SHP77 treated with DMSO at 0.1 percent for 48 hours (cell line): ENCODE measurements at regions not wholly inside any gene's neighbourhood (a gene's known extent, or its start where the extent isn't known, plus 50 kb on each side); places are given as distances from the start of the nearest gene placed in this dataset.
"Not testable (repeated sequence)": the region's sequence is repeated elsewhere in the genome, so short reads cannot be mapped to it uniquely, and the experiment has no call there.

Experiments
- DNase-seq: peaks from one replicate; lab custom pipeline; 2025; lab: John Stamatoyannopoulos, UW

GRCh38 chr2:111425789-111426201 lies 305.1 kb downstream of the BCL2L11 start:
- not testable (repeated sequence) for DNase-seq

DNA sequence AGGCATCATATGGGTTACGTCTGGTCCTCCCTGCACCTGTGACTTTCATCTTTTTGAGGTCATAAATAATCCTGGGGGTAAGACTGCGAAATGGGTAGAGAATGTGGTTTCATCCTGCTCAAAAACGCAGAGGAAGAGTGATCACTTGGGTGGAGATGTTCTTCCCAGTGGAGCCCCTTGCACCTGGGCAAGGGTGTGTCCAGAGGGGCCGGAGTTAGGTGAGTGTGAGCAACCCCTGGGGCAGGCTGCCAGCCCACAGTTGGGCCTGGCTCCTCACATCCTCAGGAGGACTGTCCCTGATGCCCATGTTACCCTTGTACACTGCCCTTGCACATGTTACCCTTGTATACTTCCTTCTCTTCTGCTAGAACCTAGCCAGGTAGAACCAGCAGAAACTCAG lies 306.6 kb downstream of the BCL2L11 start:
- DNase-seq = not testable (repeated sequence)

GRCh38 chr2:111428915-111429314 lies 308.2 kb downstream of the BCL2L11 start:
- DNase-seq = not testable (repeated sequence)

- DNase-seq = not testable (repeated sequence)
These were observed 308.6 kb downstream of the BCL2L11 start for GRCh38 chr2:111429353-111429752.

DNA sequence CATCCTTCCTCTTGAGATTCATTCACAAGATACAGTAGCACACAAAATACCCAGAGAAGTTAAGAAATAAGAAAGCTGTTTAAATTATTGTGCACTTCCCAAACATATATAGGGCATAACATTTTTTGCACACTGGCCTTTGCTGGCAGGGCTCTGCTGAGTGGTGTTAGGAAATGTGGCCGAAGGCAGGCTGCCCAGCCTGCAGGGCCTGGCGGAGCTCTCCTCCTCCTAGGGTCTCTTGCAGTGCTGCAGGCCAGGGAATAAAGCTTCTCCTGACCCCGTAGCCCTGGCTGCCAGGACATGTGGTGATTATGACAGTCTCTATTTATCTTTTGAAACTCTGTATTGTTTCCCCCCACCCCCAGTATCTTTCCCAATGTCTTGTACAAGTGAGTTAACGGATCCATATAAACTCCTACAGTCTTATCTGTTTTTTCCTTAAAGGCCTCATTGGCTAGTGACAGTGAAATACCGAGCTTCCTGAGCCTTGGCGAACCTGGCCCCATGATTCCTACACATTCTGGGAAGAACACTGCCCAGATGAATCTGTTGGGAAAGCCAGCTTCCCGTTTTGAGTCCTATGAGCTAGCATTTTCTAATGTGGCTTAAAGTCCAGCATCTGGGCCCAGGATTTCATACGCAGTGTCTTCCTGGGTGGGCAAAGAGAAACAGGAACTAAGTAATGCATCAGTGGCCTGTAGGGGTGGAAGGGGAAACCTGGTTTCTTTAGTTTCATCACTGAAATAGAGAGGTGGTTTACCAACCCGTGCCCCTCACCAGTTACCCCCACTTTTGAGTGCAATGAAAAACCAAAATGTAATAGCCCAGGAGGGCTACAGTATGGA lies 310.3 kb downstream of the BCL2L11 start:
- not testable (repeated sequence) for DNase-seq

DNA sequence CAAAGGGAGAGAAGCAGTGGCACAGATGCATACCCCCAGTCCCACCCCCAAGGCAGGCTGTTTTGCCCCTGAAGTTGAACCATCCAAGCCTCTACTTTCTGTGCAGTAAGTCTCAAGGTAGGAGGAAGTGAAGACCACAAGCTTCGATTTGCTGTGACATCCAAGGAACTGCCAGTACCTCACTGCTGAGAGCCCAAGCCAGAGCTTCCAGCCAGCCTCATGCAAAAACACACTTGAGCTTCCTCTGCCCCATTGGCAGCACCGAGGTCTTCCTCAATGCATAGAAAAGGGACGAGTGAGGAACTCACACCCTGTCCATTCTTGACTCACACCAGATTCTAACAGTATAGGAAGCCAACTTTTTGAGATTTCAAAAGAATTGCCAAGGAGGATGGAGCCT lies 311.7 kb downstream of the BCL2L11 start:
- DNase-seq = not testable (repeated sequence)

- not testable (repeated sequence) for DNase-seq
These were observed 312.3 kb downstream of the BCL2L11 start for GRCh38 chr2:111432916-111433499.

DNA sequence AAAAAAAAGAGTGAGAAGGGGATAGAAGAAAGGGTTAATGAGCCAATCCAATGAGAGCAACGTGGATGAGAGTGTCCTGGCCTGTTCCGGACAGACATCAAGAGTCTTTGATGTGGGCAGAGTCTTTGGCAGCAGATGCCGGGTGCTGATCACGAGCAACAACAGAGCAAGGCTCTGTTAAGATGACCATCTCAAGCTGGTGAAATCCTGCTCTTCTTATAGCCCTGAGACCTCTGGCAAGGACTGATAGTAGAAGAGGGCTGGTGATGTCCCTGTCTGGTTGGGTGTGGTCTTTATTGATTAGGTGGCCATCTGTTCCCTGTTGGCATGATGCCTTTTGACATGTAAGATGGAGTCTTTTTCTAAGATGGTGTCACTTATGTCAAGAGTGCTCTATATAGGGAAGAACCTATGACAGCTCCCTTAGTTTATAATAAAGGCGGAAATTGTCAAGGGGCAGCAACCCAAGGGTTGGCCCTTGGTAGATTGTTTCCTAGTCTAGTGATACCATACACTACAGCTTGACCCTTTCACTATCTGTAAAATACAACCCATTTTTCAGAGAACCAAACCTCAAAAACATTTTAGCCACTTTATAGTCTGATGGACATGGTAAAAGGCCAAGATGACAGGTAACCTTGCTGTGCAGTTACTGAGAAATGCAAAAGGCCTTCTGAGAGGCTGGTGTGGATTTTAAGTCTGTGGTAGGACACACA lies 313.3 kb downstream of the BCL2L11 start:
- not testable (repeated sequence) for DNase-seq

DNA sequence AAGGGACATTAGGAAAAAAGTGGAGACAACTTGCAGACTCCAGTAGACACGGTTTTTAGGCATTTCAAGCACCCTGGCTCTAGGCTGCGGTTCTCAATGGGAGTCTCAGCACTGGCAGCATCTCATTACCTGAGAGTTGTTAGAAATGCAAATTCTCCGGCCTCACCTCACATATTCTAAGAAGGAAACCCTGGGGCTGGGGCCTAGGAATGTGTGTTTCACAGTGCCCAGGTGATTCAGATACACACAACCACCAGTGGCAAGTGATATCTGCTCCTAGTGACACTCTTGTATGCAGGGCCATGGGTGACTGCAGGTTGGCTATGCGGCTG lies 313.9 kb downstream of the BCL2L11 start:
- not testable (repeated sequence) for DNase-seq

- DNase-seq = not testable (repeated sequence)
These were observed 315.0 kb downstream of the BCL2L11 start for GRCh38 chr2:111435553-111436310.

GRCh38 chr2:111436411-111436810 lies 315.7 kb downstream of the BCL2L11 start:
- DNase-seq = not testable (repeated sequence)

- DNase-seq = not testable (repeated sequence)
These were observed 316.7 kb downstream of the BCL2L11 start for GRCh38 chr2:111437288-111437990.

GRCh38 chr2:111438161-111438560 lies 317.4 kb downstream of the BCL2L11 start:
- DNase-seq = not testable (repeated sequence)

DNA sequence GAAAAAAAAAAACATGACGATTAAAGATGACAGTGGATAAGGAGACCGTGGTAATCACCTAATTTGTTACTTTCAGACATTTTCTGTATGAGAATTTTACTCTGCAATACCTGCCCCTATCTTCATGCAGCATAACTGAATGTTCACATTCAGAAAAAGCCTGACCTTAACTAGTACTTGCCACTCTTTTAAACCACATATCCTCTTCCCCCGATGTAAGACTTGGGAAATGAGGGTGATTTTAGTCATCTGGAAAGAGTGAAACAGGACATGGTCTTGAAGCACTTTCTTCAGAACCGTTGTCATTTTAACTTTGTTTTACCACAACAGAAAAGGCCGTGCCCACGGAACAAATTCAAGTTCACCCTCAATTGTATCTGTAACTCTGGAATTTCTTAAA lies 318.5 kb downstream of the BCL2L11 start:
- DNase-seq = not testable (repeated sequence)

- not testable (repeated sequence) for DNase-seq
These were observed 320.9 kb downstream of the BCL2L11 start for GRCh38 chr2:111441614-111442013.

DNA sequence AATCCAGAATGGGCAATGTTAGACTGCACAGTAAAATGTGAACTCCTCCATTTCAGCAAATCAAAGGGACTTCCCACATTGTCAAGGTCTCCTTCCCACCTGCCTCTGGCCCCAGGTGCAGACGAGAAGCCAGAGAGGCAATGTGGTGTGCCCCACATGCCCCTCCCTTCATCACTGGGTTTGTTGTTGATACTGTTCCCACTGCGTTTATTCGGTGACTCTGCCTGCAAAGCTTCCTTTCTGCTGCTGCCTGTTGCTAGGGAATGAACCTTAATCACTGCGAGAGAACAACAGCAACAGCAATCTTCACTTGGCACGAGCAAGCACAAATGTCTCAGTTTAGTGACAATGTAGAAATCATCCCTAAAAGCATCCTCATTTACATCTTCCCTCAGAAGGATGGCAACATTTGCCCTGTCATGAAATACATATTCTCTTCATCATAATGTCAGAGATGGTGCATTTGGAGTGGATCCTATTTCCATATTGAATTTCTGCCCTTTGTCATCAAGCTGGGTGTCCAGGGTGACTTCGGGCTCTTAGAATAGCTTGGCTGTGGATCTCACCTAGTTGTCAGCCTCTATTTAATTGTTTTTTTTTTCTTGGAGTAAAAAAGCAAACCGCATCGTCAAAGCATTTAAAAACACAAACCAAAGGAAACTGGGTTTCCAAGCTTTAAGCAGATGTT lies 322.2 kb downstream of the BCL2L11 start:
- not testable (repeated sequence) for DNase-seq

GRCh38 chr2:111444516-111444915 lies 323.8 kb downstream of the BCL2L11 start:
- DNase-seq = not testable (repeated sequence)

DNA sequence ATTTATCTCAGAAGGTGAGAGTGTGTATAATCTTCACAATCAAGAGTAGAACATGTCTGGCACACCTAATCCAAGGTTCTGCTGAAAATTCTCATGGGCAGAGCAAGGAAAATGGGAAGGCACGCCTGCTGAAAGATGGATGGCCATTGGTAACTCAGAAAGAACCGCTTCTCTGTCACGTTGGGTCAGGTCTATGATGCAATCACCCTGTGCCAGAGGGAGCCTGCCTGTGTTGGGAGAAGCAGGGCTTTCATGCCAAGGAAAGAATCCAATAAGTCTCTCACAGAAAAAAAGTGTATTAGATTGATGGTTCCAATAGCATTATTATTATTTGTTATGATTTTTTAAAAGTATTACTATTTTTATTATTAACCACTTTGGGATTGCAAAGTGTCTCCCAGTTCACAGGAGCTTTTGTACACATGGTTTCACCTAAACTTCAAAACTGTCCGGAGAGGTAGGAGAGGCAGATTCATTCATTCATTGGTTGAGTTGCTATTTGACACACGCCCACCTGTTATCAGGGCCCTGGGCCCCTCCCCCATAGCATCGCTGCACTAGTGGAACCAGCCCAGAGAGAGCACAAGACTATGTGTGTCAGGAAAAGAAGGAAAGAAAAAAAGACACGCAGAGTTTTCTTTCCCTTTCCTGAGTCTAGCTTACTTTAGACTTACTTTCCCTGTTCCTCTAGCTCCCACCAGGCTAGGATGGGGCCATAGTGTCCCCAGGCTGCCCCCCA lies 324.6 kb downstream of the BCL2L11 start:
- DNase-seq = not testable (repeated sequence)

GRCh38 chr2:111445941-111446340 lies 325.2 kb downstream of the BCL2L11 start:
- DNase-seq = not testable (repeated sequence)

- DNase-seq = not testable (repeated sequence)
These were observed 326.8 kb downstream of the BCL2L11 start for GRCh38 chr2:111447482-111447881.
